ENCODE measurements at regions not wholly inside any gene's neighbourhood (a gene's known extent, or its start where the extent isn't known, plus 50 kb on each side); places are given as distances from the start of the nearest gene placed in this dataset.

DNA sequence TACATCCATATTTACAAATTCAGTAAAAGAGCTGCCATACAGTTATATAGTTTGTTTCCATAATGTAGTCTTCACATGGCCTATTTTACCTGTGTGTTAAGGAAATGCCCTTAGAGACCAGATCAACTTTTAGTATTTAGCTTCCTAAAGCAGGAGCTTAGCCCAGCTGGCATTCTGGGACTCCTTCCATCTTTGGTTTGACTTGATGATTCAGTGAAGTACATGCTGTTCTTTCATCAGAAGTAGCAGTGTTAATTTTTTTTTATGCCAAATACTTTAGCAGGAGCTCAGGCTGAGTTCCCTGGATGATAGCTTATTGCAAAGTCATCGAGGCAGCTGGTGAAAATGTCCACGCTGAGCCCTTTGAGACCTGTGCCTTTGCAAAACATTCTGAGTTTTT lies 101.0 kb downstream of the FOXG1 start:
- TF ChIP-seq EGR1 (IDR thresholded peaks at IDR 0.05; ENCODE audit: borderline replicate concordance, low read depth, low read length) = no peak
- no peak for TF ChIP-seq EZH2 (IDR thresholded peaks at IDR 0.05; ENCODE audit: low read depth, low read length, severe bottlenecking)
